ENCODE measurements at regions not wholly inside any gene's neighbourhood (a gene's known extent, or its start where the extent isn't known, plus 50 kb on each side); places are given as distances from the start of the nearest gene placed in this dataset.

GRCh38 chr16:54712866-54713265 is 217.8 kb upstream of the IRX5 start:
- TF ChIP-seq RAD21 (IDR thresholded peaks at IDR 0.05; ENCODE audit: low read depth) = no peak
- no peak for TF ChIP-seq NFIC (IDR thresholded peaks at IDR 0.05)
- TF ChIP-seq TEAD4 (IDR thresholded peaks at IDR 0.05) = no peak
- TF ChIP-seq MAX (IDR thresholded peaks at IDR 0.05) = no peak
- no peak for TF ChIP-seq CREB1 (IDR thresholded peaks at IDR 0.05; ENCODE audit: low read depth)
- no peak for TF ChIP-seq ZBTB7A (IDR thresholded peaks at IDR 0.05; ENCODE audit: low read depth)
- TF ChIP-seq CEBPB (IDR thresholded peaks at IDR 0.05) = no peak
